LoVo (cell line): ENCODE measurements at regions not wholly inside any gene's neighbourhood (a gene's known extent, or its start where the extent isn't known, plus 50 kb on each side); places are given as distances from the start of the nearest gene placed in this dataset.

Source experiments
- DNase-seq: peaks from one replicate; pipeline ENCODE4 v3.0.0-alpha.2; 2016; ENCODE audit warnings: low spot score

DNA sequence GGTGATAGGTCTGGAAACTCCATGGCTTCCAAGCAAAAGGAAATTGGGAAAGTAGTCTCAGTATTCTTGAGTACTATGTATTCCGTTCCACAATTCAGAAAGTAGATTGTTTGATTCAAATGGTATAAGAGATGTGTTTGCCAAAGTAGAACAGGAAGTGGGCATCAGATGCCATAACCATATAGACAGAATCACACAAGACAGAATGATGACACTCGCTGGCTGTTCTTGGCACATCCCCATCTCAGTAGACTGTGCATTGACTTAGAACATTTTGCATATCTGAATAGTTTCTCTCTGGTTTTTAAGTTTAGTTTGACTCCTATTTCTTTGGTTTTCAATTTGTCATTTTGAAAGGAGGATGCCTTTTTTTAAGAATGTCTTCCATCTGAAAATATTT, 221.1 kb upstream of the RGS6 start:
- DNase-seq, result no peak

DNA sequence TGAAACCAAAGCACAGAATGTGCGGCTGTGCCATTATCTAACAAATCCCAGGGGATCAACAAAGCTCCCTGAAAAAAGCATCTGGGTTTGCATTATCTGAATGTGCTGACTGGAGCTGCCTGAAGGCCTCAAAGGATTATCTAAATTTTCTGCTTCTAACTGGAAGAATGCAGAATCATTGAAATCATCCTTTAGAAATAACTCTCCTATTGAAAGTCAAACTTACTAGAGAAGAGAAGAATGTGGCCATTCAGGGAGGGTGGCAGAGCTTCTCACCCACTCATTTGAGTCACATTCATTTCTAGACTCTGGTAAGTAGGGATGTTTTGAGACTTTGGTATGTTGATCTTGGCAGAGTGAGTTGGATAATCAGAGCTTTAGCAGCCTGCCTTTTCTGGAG, 220.6 kb upstream of the RGS6 start:
- DNase-seq, result no peak

DNA sequence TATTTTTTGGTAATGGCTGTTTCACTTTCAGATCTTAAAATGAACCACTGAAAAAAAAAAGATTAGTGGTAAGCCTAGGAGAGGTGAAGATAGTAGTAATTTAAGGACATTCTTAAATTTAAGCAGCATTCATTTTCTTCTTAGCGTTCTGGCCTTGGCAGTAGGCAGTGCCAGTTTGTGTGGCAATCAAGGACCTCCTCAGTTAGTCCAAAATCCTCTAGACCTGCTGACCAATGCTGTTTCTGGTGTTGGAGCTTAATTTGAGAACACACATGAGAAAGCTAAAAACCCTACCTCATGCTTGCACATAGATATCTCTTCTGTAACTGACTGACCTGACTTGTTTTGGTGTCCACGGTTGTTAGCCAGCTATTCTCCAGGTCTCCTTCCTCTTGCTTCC, 219.8 kb upstream of the RGS6 start:
- DNase-seq, result no peak

GRCh38 chr14:71713016-71713415, 219.2 kb upstream of the RGS6 start:
- no peak for DNase-seq

- DNase-seq, result no peak
These were observed 218.8 kb upstream of the RGS6 start for GRCh38 chr14:71713451-71713850.

GRCh38 chr14:71714225-71714624, 218.0 kb upstream of the RGS6 start:
- no peak for DNase-seq

DNA sequence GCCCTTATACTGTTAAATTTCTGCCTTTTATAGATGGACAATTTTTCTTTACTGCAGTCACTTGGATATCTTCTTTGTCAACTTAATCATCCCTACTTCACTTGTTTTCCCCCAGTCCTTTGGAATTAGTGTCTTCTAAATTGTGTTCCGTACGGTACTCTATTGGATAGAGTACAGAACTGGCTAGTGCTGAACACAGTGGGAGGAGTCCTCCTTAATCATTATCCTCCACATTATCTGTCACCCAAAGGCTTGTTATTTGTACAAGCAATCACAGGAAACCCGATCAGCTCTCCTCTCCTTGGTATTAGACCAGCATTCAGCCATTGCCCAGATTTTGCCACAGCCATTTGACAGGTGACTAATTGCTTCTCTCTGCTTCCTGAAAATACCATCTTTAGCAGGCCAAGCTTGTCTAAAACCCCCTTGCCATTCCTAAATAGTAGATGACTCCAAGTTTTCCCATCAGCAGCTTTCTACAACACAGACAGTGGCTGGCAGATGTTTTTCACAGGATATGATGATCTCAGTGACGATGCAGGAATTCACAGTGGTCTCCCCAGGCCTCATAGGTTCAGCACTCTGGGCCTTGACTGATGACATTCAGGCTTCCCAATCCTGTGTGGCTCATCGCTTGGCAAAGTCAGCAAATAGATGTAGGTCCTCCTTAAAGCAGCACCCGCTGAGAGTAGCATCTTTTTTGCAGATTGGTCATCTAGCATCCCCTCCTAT, 216.0 kb upstream of the RGS6 start:
- no peak for DNase-seq

DNA sequence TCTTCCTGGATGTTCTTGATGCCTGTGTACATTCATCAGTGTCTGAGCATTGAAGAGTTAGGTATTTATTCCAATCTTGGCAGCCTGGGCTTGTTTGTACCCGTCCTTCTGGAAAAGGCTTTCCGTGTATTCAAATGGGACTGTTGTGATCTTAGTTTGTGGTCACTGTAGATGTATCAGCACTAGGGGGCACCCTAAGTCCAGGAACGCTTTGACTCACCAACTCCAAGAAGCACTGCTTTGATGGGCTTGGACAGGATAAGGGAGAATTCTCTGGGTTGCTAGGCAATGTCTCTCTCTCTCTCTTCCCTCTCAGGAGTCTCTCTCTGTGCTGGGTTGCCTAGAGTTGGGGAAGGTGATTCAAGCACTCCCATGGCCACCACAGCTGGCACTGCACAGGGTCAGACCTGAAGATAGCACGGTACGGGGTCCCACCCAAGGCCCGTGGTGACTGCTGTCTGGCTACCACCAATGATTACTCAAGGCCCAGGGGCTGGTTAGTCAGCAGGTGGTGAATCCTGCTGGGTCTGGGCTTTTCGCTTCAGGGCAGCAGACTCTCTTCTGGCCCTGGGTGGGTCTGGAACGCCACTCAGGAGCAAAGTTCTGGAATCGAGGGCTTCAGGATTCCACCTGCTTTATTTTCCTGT, 211.1 kb upstream of the RGS6 start:
- DNase-seq, result peak; percentile 21

DNA sequence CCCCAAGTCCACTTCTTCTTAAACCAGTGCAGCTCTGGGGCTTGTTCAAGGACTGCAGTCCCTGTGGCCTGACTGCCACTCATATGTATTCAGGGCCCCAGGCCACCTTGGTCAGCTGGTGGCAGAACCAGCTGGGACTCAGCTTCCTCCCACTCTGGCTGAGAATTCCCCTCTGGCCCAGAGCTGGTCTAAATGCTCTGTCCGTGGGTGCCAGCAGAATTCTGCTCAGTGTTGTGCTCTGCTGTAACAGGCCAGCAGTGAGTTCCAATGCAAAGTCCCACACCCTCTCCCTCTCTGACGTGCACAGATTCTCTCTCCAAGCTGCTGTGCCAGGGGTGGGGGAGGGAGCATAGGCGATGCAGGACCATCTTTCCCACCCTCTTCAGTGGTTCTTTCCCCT, 210.4 kb upstream of the RGS6 start:
- no peak for DNase-seq

- DNase-seq, result no peak
These were observed 209.3 kb upstream of the RGS6 start for GRCh38 chr14:71722885-71723284.

- DNase-seq, result no peak
These were observed 206.2 kb upstream of the RGS6 start for GRCh38 chr14:71725922-71726579.

- DNase-seq, result no peak
These were observed 205.6 kb upstream of the RGS6 start for GRCh38 chr14:71726580-71727021.

- DNase-seq, result no peak
These were observed 203.8 kb upstream of the RGS6 start for GRCh38 chr14:71728386-71728785.

DNA sequence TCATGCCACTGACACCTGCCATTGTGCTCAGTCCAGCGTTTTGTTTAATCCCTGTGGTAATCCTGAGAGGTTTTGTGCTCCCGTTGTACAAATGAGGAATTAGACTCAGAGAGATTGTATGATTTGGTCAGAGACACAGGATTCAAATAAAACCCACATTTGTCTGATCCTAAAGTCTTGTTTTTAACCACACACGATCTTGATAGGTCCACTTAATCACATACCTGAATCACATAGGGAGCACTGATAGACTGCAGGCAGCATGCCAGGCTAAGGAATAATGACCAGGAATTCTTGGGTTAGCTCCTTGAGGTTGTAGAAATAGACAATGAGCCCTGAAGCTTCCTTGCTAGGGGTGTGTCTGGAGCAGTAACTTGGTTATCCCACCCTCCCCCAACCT, 202.6 kb upstream of the RGS6 start:
- DNase-seq, result no peak

- DNase-seq, result no peak
These were observed 201.8 kb upstream of the RGS6 start for GRCh38 chr14:71730471-71730870.

GRCh38 chr14:71731096-71731495, 201.1 kb upstream of the RGS6 start:
- no peak for DNase-seq

GRCh38 chr14:71733210-71733883, 198.9 kb upstream of the RGS6 start:
- no peak for DNase-seq

DNA sequence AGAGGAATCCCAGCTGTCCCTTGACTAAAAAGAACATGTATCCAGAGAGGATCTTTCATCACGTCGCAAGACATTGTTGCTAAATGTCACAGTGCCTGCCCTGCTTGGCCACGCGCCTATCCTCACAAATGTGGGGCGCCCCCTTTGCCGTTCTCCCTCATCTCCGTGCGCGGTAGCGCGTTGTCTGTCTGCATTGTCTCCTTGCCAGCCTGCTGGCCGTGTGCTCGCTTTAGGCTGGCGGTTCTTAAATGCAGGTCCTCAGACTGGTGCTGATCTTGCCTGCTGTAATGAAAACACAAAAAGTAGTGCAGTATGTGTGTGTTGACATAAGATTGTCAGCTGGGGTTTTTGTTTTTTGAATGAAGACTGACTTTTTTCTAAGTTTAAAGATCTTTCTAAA, 198.2 kb upstream of the RGS6 start:
- DNase-seq, result no peak

DNA sequence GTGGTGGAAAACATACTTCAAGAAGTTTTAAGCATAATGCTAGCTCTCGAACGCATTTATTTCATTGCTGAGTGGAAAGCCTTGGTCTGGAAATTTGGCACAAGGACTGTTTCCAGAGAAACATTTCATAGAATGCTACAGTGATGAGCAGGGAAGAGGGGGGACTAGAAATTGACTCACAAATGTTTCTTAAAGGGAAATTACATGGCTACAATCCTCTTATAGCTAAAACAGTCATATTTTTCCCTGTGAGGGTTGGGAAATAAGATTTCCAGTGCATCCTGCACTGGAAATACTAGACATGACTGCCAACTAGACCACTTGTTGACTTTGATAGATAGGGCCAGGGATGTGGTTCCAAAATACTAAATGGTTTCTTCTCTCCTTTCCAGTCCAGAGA, 197.3 kb upstream of the RGS6 start:
- DNase-seq, result no peak

DNA sequence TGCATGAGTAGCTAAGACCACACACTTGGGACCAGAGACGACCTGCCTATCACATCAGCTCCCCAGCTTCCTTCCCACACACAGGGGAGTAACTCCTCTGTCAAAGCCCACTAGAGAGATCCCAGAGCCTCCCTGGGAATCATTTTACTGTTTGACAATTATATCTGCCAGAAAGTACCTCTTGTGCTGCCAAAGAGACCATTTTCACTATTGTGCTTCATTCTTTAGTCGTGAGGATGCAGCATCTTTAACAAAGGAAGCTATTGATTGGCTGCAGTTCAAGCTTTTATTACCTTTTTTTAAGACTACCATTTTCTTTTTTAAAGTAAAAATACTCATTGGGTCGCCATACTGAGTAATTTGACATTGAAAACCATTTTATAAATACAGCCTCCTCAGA, 194.5 kb upstream of the RGS6 start:
- DNase-seq, result no peak

DNA sequence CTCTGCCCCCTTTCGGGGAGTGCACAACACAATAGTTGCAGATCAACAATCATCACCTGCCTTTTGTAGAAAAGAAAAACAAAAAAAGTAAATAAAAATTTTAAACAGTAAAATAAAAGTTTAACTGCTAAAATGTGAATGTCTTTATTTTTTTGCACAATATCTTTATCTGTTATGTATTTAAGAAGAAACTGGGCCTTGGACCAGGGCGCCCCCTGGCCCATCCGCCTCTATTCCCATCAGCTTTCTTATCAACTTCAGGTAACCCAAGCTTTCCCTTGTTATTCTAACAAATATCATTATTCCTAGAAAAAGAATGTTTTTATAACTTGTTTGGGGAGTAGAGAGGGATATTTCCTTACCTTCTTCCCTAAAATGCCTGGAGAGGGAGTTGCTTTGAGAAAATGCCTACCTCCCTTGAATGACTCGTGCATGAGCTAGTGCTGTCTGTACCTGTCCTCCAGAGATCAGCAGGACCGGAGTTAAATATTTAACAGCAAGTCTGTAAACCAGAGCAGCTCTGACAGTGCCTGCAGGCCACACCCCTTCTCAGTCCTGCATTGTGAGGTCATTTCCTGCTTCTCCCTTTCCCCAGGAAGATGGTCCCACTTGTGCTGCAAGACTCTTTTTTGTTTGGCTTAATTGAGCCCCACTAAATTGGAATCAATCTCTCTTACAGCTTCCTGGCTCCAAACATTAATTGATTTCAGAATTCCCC, 192.8 kb upstream of the RGS6 start:
- DNase-seq, result peak; percentile 73

DNA sequence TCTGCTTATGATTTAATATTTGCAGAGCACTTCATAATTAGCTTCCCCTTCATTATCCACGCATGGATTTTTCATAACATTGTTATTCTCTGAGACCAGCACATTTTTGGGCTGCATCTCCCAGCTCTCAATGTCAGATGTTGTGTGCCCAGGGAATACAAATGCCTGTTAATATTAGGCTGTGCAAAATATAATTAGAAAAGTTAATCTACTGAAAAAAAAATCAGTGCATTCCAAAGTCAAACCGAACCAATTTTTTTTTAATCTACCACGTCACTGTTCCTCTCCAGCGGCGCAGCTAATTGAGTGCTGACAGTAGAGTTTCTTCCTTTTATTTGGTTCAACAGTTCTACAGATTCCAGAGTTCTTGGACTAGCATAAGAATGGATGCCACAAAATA, 191.0 kb upstream of the RGS6 start:
- DNase-seq, result no peak
